ENCODE measurements at regions not wholly inside any gene's neighbourhood (a gene's known extent, or its start where the extent isn't known, plus 50 kb on each side); places are given as distances from the start of the nearest gene placed in this dataset.
"Not testable (repeated sequence)": the region's sequence is repeated elsewhere in the genome, so short reads cannot be mapped to it uniquely, and the experiment has no call there.

GRCh38 chr6:69456086-69456485, 340.7 kb downstream of the LMBRD1 start:
- intact Hi-C loops (cut with micrococcal nuclease) = no loop called here
- Mint-ChIP-seq H3K27ac (no peak overlapping the region), H3K9me3 (peaks cover 4% of the 10 kb centered on the region), H3K4me1 (ENCODE audit: low read depth) (no peaks in the 10 kb centered on the region), H3K27me3 (no peaks in the 10 kb centered on the region), H3K4me3 (no peak overlapping the region), H3K36me3 (no peaks in the 10 kb centered on the region)
- no peak for DNase-seq
- ChIA-PET CTCF (no interaction called here), POLR2A (no interaction called here)

- CTCF ChIA-PET; intact Hi-C loops (cut with micrococcal nuclease): not testable (repeated sequence)
These were observed 342.2 kb downstream of the LMBRD1 start for GRCh38 chr6:69454619-69455018.

GRCh38 chr6:69450493-69450892, 346.3 kb downstream of the LMBRD1 start:
- intact Hi-C loops (cut with micrococcal nuclease); H3K27ac Mint-ChIP-seq; CTCF ChIA-PET; H3K4me3 Mint-ChIP-seq; H3K4me1 Mint-ChIP-seq (ENCODE audit: low read depth); H3K9me3 Mint-ChIP-seq; DNase-seq; H3K27me3 Mint-ChIP-seq; H3K36me3 Mint-ChIP-seq; POLR2A ChIA-PET: not testable (repeated sequence)

More at GRCh38 chr6:69454619-69455018, 342.2 kb downstream of the LMBRD1 start:
- DNase-seq; H3K27ac Mint-ChIP-seq; H3K9me3 Mint-ChIP-seq; H3K36me3 Mint-ChIP-seq; H3K27me3 Mint-ChIP-seq; POLR2A ChIA-PET; H3K4me3 Mint-ChIP-seq; H3K4me1 Mint-ChIP-seq (ENCODE audit: low read depth): not testable (repeated sequence)

- no peaks in the 10 kb centered on the region for H3K4me1 Mint-ChIP-seq (ENCODE audit: low read depth)
These were observed 346.9 kb downstream of the LMBRD1 start for GRCh38 chr6:69449887-69450286.

More at GRCh38 chr6:69449887-69450286, 346.9 kb downstream of the LMBRD1 start:
- POLR2A ChIA-PET = no interaction called here
- H3K9me3 Mint-ChIP-seq = peaks cover 4% of the 10 kb centered on the region
- no peaks in the 10 kb centered on the region for H3K27me3 Mint-ChIP-seq
- H3K36me3 Mint-ChIP-seq = no peaks in the 10 kb centered on the region
- intact Hi-C loops (cut with micrococcal nuclease) = no loop called here
- no peak overlapping the region for H3K27ac Mint-ChIP-seq
- CTCF ChIA-PET = no interaction called here
- H3K4me3 Mint-ChIP-seq = no peak overlapping the region
- DNase-seq = no peak
